GM10248 (cell line): ENCODE measurements at regions not wholly inside any gene's neighbourhood (a gene's known extent, or its start where the extent isn't known, plus 50 kb on each side); places are given as distances from the start of the nearest gene placed in this dataset.
"Not testable (repeated sequence)": the region's sequence is repeated elsewhere in the genome, so short reads cannot be mapped to it uniquely, and the experiment has no call there.

ENCODE experiments used
- CTCF ChIA-PET: fragments of 300-600 bp; sonication (Branson Sonifier 250); formaldehyde crosslinking; extraction: SDS; loops from one replicate; lab custom pipeline; 2021; ENCODE audit warnings: antibody characterized with exemption; lab: Yijun Ruan, JAX
- POLR2A ChIA-PET: fragments of 350-650 bp; sonication (Branson Sonifier 250); formaldehyde crosslinking; extraction: SDS; loops from one replicate; lab custom pipeline; 2020; ENCODE audit warnings: antibody characterized with exemption; lab: Yijun Ruan, JAX
- DNase-seq: peaks from one replicate; pipeline ENCODE4 v3.0.0; 2012; ENCODE audit errors: extremely low spot score
- CTCF ChIP-seq: IDR thresholded peaks from 2 replicates; pipeline ENCODE4 v1.5.1; 2012; ENCODE audit warnings: mild to moderate bottlenecking, low read depth; ENCODE audit errors: extremely low read depth, missing control alignments, control extremely low read depth

GRCh38 chr11:13594044-13594443 is 74.4 kb upstream of the FAR1 start:
- no peak for TF ChIP-seq CTCF
- POLR2A ChIA-PET = no interaction called here
- DNase-seq = no peak
- CTCF ChIA-PET = no interaction called here

GRCh38 chr11:13578514-13579140 is 82.8 kb upstream of the PTH start:
- TF ChIP-seq CTCF = no peak
- DNase-seq = no peak
- CTCF ChIA-PET = no interaction called here
- POLR2A ChIA-PET = no interaction called here

GRCh38 chr11:13577881-13578280 is 82.1 kb upstream of the PTH start:
- no peak for DNase-seq
- CTCF ChIA-PET = no interaction called here
- TF ChIP-seq CTCF = no peak
- POLR2A ChIA-PET = no interaction called here

GRCh38 chr11:13576995-13577394 is 81.2 kb upstream of the PTH start:
- ChIA-PET POLR2A (no interaction called here), CTCF (interaction anchor here (1.8 kb wide), 1 partner anchor 9 kb away, joined by 7 read pairs; no protein-coding TSS in a partner anchor)
- no peak for TF ChIP-seq CTCF
- no peak for DNase-seq

GRCh38 chr11:13575385-13575784 is 79.6 kb upstream of the PTH start:
- DNase-seq, POLR2A ChIA-PET: not testable (repeated sequence)
- CTCF ChIA-PET = interaction anchor here (1.8 kb wide), 1 partner anchor 8 kb away, joined by 7 read pairs; no protein-coding TSS in a partner anchor

- DNase-seq = no peak
- no peak for TF ChIP-seq CTCF
- ChIA-PET POLR2A (no interaction called here), CTCF (interaction anchor here (2.6 kb wide), 1 partner anchor 9 kb away, joined by 7 read pairs; no protein-coding TSS in a partner anchor)
These were observed 71.8 kb upstream of the PTH start for GRCh38 chr11:13567551-13567950.

- CTCF ChIA-PET = no interaction called here
- POLR2A ChIA-PET = no interaction called here
- no peak for TF ChIP-seq CTCF
- no peak for DNase-seq
These were observed 66.1 kb upstream of the PTH start for GRCh38 chr11:13561860-13562259.

GRCh38 chr11:13560341-13560740 is 64.5 kb upstream of the PTH start:
- CTCF ChIA-PET, POLR2A ChIA-PET, DNase-seq: not testable (repeated sequence)
